ENCODE measurements at regions not wholly inside any gene's neighbourhood (a gene's known extent, or its start where the extent isn't known, plus 50 kb on each side); places are given as distances from the start of the nearest gene placed in this dataset.
A peak's percentile ranks its signal among the peaks of the same experiment; 100 is the strongest.

GRCh38 chr3:177665122-177665808 is 468.0 kb upstream of the TBL1XR1 start:
- DNase-seq (ENCODE audit: low read depth, low spot score): peak; percentile 59
- no peak for TF ChIP-seq CTCF (IDR thresholded peaks at IDR 0.05; ENCODE audit: low read depth, low read length)
- H3K4me3 ChIP-seq (ENCODE audit: low read depth, low read length): no peak overlapping the region
- in situ Hi-C loops (cut with HindIII; ENCODE audit: low sequenced_read_pairs): no loop called here

GRCh38 chr3:177672252-177672911 is 475.1 kb upstream of the TBL1XR1 start:
- no peak overlapping the region for H3K4me3 ChIP-seq (ENCODE audit: low read depth, low read length)
- no peak for DNase-seq (ENCODE audit: low read depth, low spot score)
- no peak for TF ChIP-seq CTCF (IDR thresholded peaks at IDR 0.05; ENCODE audit: low read depth, low read length)
- in situ Hi-C loops (cut with HindIII; ENCODE audit: low sequenced_read_pairs): no loop called here

GRCh38 chr3:177673112-177673914 is 476.0 kb upstream of the TBL1XR1 start:
- H3K4me3 ChIP-seq (ENCODE audit: low read depth, low read length): no peak overlapping the region
- in situ Hi-C loops (cut with HindIII; ENCODE audit: low sequenced_read_pairs): no loop called here
- no peak for TF ChIP-seq CTCF (IDR thresholded peaks at IDR 0.05; ENCODE audit: low read depth, low read length)
- DNase-seq (ENCODE audit: low read depth, low spot score): peak; percentile 88

GRCh38 chr3:177674186-177674585 is 476.9 kb upstream of the TBL1XR1 start:
- H3K4me3 ChIP-seq (ENCODE audit: low read depth, low read length): no peak overlapping the region
- DNase-seq (ENCODE audit: low read depth, low spot score): no peak
- no peak for TF ChIP-seq CTCF (IDR thresholded peaks at IDR 0.05; ENCODE audit: low read depth, low read length)
- in situ Hi-C loops (cut with HindIII; ENCODE audit: low sequenced_read_pairs): no loop called here

GRCh38 chr3:177676148-177676547 is 478.9 kb upstream of the TBL1XR1 start:
- H3K4me3 ChIP-seq (ENCODE audit: low read depth, low read length): no peak overlapping the region
- in situ Hi-C loops (cut with HindIII; ENCODE audit: low sequenced_read_pairs): no loop called here
- DNase-seq (ENCODE audit: low read depth, low spot score): no peak
- no peak for TF ChIP-seq CTCF (IDR thresholded peaks at IDR 0.05; ENCODE audit: low read depth, low read length)

- DNase-seq (ENCODE audit: low read depth, low spot score): peak; percentile 31
- no peak overlapping the region for H3K4me3 ChIP-seq (ENCODE audit: low read depth, low read length)
- in situ Hi-C loops (cut with HindIII; ENCODE audit: low sequenced_read_pairs): no loop called here
- TF ChIP-seq CTCF (IDR thresholded peaks at IDR 0.05; ENCODE audit: low read depth, low read length): no peak
These were observed 479.8 kb upstream of the TBL1XR1 start for GRCh38 chr3:177676947-177677587.

All from astrocyte of the spinal cord (primary cell).